Ishikawa (cell line): ENCODE measurements at regions not wholly inside any gene's neighbourhood (a gene's known extent, or its start where the extent isn't known, plus 50 kb on each side); places are given as distances from the start of the nearest gene placed in this dataset.

ENCODE experiments used
- CEBPB ChIP-seq: IDR thresholded peaks from 2 replicates; pipeline ENCODE4 v1.6.1; 2012
- CREB1 ChIP-seq: IDR thresholded peaks from 2 replicates; pipeline ENCODE4 v1.6.1; 2012; ENCODE audit warnings: low read depth
- EGR1 ChIP-seq: IDR thresholded peaks from 2 replicates; pipeline ENCODE4 v1.6.1; 2012
- EP300 ChIP-seq: IDR thresholded peaks from 2 replicates; pipeline ENCODE4 v1.6.1; 2012; ENCODE audit warnings: borderline replicate concordance
- FOXM1 ChIP-seq: IDR thresholded peaks from 2 replicates; pipeline ENCODE4 v1.6.1; 2012; ENCODE audit warnings: low read depth, borderline replicate concordance
- MAX ChIP-seq: IDR thresholded peaks from 2 replicates; pipeline ENCODE4 v1.6.1; 2012
- NFIC ChIP-seq: IDR thresholded peaks from 2 replicates; pipeline ENCODE4 v1.6.1; 2012
- RAD21 ChIP-seq: IDR thresholded peaks from 2 replicates; pipeline ENCODE4 v1.6.1; 2012; ENCODE audit warnings: low read depth
- REST ChIP-seq: IDR thresholded peaks from 2 replicates; pipeline ENCODE4 v1.6.1; 2012; ENCODE audit warnings: low read depth, mild to moderate bottlenecking
- TAF1 ChIP-seq: IDR thresholded peaks from 2 replicates; pipeline ENCODE4 v1.6.1; 2012; ENCODE audit warnings: low read depth, mild to moderate bottlenecking
- TCF12 ChIP-seq: IDR thresholded peaks from 2 replicates; pipeline ENCODE4 v1.6.1; 2012; ENCODE audit warnings: low read depth
- TEAD4 ChIP-seq: IDR thresholded peaks from 2 replicates; pipeline ENCODE4 v1.6.1; 2012
- YY1 ChIP-seq: IDR thresholded peaks from 2 replicates; pipeline ENCODE4 v1.6.1; 2012; ENCODE audit warnings: low read depth
- ZBTB7A ChIP-seq: IDR thresholded peaks from 2 replicates; pipeline ENCODE4 v1.6.1; 2012; ENCODE audit warnings: low read depth
- TF ChIP-seq, protein P1 (sequence below): IDR thresholded peaks from 2 replicates; pipeline ENCODE4 v1.6.1; 2012

GRCh38 chr10:118977022-118977599, 52.4 kb upstream of the NANOS1 start:
- TF ChIP-seq REST (no peak), EGR1 (no peak), MAX (no peak), EP300 (no peak), FOXM1 (no peak), TCF12 (no peak), CEBPB (no peak), CREB1 (no peak), RAD21 (no peak)
- TF ChIP-seq, protein P1, sequence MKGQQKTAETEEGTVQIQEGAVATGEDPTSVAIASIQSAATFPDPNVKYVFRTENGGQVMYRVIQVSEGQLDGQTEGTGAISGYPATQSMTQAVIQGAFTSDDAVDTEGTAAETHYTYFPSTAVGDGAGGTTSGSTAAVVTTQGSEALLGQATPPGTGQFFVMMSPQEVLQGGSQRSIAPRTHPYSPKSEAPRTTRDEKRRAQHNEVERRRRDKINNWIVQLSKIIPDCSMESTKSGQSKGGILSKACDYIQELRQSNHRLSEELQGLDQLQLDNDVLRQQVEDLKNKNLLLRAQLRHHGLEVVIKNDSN = no peak

- TF ChIP-seq CREB1 (no peak), FOXM1 (no peak), TEAD4 (no peak), TAF1 (no peak), EGR1 (no peak), EP300 (no peak)
These were observed 51.7 kb upstream of the NANOS1 start for GRCh38 chr10:118977835-118978234.

DNA sequence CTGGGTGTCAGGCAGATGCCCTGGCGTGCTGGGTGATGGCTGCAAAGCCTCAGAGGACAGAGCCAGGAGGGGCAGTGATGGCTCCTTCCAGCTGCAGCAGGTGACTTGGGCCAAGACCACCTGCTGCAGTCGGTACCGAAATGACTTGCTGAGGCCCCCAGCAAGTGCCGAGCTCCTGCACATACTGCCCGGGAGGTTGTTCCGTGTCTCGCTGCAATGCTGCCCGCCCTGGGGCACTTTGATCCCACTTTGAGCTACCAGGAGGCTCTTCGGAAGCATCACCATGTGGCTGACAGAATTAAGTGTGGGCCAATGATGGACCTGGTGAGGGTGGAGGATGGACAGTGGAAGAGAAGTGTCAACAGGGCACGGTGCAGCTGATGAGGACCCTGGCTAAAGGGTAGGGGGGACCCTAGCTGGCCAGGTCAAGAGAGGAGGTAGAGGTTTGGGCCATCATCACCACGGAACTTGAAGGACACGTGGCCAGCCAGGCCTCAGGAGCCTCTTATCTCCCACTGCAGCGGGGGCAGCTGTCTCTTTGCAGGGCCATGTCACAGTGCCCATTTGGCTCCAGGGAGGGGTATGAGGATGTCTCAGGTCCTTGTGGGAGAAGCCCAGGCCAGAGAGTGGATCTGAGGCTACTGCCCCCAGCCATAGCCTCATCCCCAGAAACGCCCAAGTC, 51.1 kb upstream of the NANOS1 start:
- TF ChIP-seq REST (no peak), ZBTB7A (no peak), CEBPB (no peak), YY1 (no peak), TCF12 (no peak), NFIC (no peak), EGR1 (no peak), RAD21 (no peak), EP300 (no peak), TEAD4 (no peak), TAF1 (no peak), CREB1 (no peak), MAX (no peak), FOXM1 (no peak)
- TF ChIP-seq, protein P1 = no peak

DNA sequence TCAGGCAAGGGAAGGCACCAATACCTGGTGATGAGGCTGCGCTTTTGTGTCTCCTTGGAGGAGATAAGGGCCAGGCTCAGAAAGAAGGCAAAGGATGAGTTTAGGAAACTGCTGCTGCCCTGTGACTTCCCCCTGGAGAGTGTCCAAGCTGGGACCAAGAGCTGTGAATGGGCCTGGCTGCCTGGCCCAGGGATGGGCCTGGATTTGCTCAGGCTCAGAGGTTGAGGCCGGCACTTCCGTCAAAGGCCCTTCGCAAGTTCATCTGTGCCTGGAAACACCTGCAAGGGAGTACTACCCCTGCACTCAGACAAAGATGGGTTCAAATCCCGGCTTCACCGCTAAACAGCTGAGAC, 50.5 kb upstream of the NANOS1 start:
- TF ChIP-seq, protein P1 = no peak
- TF ChIP-seq EP300 (no peak), YY1 (no peak), TCF12 (no peak), REST (no peak), ZBTB7A (no peak), RAD21 (no peak), TAF1 (no peak), NFIC (no peak), CREB1 (no peak), FOXM1 (no peak), EGR1 (no peak), MAX (no peak), CEBPB (no peak), TEAD4 (no peak)
